HCT116 (cell line): ENCODE measurements at regions not wholly inside any gene's neighbourhood (a gene's known extent, or its start where the extent isn't known, plus 50 kb on each side); places are given as distances from the start of the nearest gene placed in this dataset.

ENCODE experiments used
- ATAC-seq: fragments of 200-7000 bp; cut with Tn5 transposase; 2 replicates; pipeline ENCODE4 v1.9.1; 2020; ENCODE audit warnings: mild to moderate bottlenecking, moderate library complexity
- BruUV-seq: library from RNA; stranded (reverse); fragments of 400-500 nt; replicated peaks from 2 replicates; lab custom pipeline; 2021; lab: Mats Ljungman, UMichigan
- CTCF ChIA-PET: fragments of 300-600 bp; sonication (Branson Sonifier 250); formaldehyde crosslinking; loops from one replicate; lab custom pipeline; 2021; ENCODE audit warnings: antibody characterized with exemption; lab: Charles Lee
- POLR2A ChIA-PET: fragments of 300-600, 350-600 bp; sonication (Branson Sonifier 250); formaldehyde crosslinking; loops from one replicate; lab custom pipeline; 2021; ENCODE audit warnings: antibody characterized with exemption; lab: Charles Lee
- RAD21 ChIA-PET, 2 experiments: fragments of 300-600 bp; sonication (Branson Sonifier 250); formaldehyde crosslinking; loops; one replicate each; lab custom pipeline; 2023; ENCODE audit warnings: low total read pairs in 2 of 2; ENCODE audit not compliant: uncharacterized antibody in 2 of 2, unreplicated experiment in 2 of 2, low non-redundant PET in 1 of 2; lab: Charles Lee
- DNase-seq: peaks from one replicate; pipeline ENCODE4 v3.0.0-alpha.2; 2010; ENCODE audit warnings: low read depth, low spot score
- H2AFZ ChIP-seq: fragments of 200-600 bp; shearing (Covaris generic), sonication (generic); 2 replicates; pipeline ENCODE4 v1.6.1; 2017; ENCODE audit warnings: low read depth, mixed run types, mixed read lengths, antibody characterized with exemption, low read length; ENCODE audit not compliant: poor library complexity, severe bottlenecking
- H3K27ac ChIP-seq: 2 replicates; pipeline ENCODE4 v1.5.1; 2012; ENCODE audit warnings: low read depth, low read length
- H3K27me3 ChIP-seq: fragments of 200-600 bp; sonication (generic); 2 replicates; pipeline ENCODE4 v1.6.1; 2016; ENCODE audit warnings: mixed run types, low read length, mixed read lengths; ENCODE audit not compliant: insufficient read depth
- H3K36me3 ChIP-seq, 2 experiments: fragments of 200-500 bp in 1 of 2; fragments of 200-600 bp in 1 of 2; sonication (Bioruptor generic) in 1 of 2; sonication (generic) in 1 of 2; 2 replicates each; pipeline versions ENCODE4 v1.5.1 to v1.6.1; 2014 to 2016; ENCODE audit warnings: low read length in 2 of 2, inconsistent platforms in 1 of 2, mixed read lengths in 1 of 2, mixed run types in 1 of 2; ENCODE audit not compliant: insufficient read depth in 2 of 2, control insufficient read depth in 1 of 2
- H3K4me1 ChIP-seq, 2 experiments: fragments of 200-600 bp in 1 of 2; sonication (generic) in 1 of 2; 2 replicates each; pipeline versions ENCODE4 v1.5.1 to v1.6.1; 2012 to 2017; ENCODE audit warnings: low read length in 2 of 2, inconsistent platforms in 1 of 2, mild to moderate bottlenecking in 1 of 2, mixed read lengths in 1 of 2, mixed run types in 1 of 2, moderate library complexity in 1 of 2; ENCODE audit not compliant: insufficient read depth in 2 of 2, control insufficient read depth in 1 of 2
- H3K4me2 ChIP-seq: fragments of 200-600 bp; sonication (generic); 2 replicates; pipeline ENCODE4 v1.6.1; 2017; ENCODE audit warnings: mixed run types, low read length, mixed read lengths
- H3K4me3 ChIP-seq, 2 experiments: fragments of 200-600 bp in 1 of 2; sonication (generic) in 1 of 2; replicated peaks in 1 of 2; 2 replicates each; pipeline ENCODE4 v1.5.1; 2011 to 2016; ENCODE audit warnings: low read length in 2 of 2, control low read depth in 1 of 2, low read depth in 1 of 2, mild to moderate bottlenecking in 1 of 2, mixed read lengths in 1 of 2, mixed run types in 1 of 2
- H3K79me2 ChIP-seq: fragments of 200-600 bp; sonication (generic); 2 replicates; pipeline ENCODE4 v1.6.1; 2017; ENCODE audit warnings: mild to moderate bottlenecking, mixed run types, low read length, moderate library complexity, mixed read lengths; ENCODE audit not compliant: insufficient read depth
- H3K9ac ChIP-seq: fragments of 200-600 bp; sonication (generic); 2 replicates; pipeline ENCODE4 v1.6.1; 2016; ENCODE audit warnings: low read length, mixed read lengths
- H3K9me2 ChIP-seq: fragments of 200-600 bp; sonication (generic), shearing (Covaris generic); 2 replicates; pipeline ENCODE4 v1.6.1; 2017; ENCODE audit warnings: mixed run types, mild to moderate bottlenecking, moderate library complexity; ENCODE audit not compliant: insufficient read depth
- H3K9me3 ChIP-seq, 2 experiments: fragments of 200-500 bp in 1 of 2; fragments of 200-600 bp in 1 of 2; sonication (Bioruptor generic) in 1 of 2; sonication (generic) in 1 of 2; 2 replicates each; pipeline ENCODE4 v1.6.1; 2014 to 2017; ENCODE audit warnings: low read length in 2 of 2, mixed read lengths in 2 of 2, inconsistent platforms in 1 of 2, low read depth in 1 of 2, mild to moderate bottlenecking in 1 of 2, mixed run types in 1 of 2, moderate library complexity in 1 of 2; ENCODE audit not compliant: control insufficient read depth in 1 of 2, insufficient read depth in 1 of 2
- H4K20me1 ChIP-seq: fragments of 200-600 bp; sonication (generic), shearing (Covaris generic); 2 replicates; pipeline ENCODE4 v1.6.1; 2017; ENCODE audit warnings: mixed run types, mild to moderate bottlenecking, moderate library complexity; ENCODE audit not compliant: insufficient read depth
- ATF3 ChIP-seq: IDR thresholded peaks from 2 replicates; pipeline ENCODE4 v1.6.1; 2012
- CBX3 ChIP-seq: IDR thresholded peaks from 2 replicates; pipeline ENCODE4 v1.6.1; 2012; ENCODE audit warnings: low read depth
- CEBPB ChIP-seq: IDR thresholded peaks from 2 replicates; pipeline ENCODE4 v1.6.1; 2012; ENCODE audit warnings: low read depth
- EZH2 ChIP-seq: fragments of 200-600 bp; sonication (generic); IDR thresholded peaks from 2 replicates; pipeline ENCODE4 v1.6.1; 2017; ENCODE audit warnings: antibody characterized with exemption, mixed run types
- EZH2phosphoT487 ChIP-seq: fragments of 200-600 bp; IDR thresholded peaks from 2 replicates; pipeline ENCODE4 v1.6.1; 2018; ENCODE audit warnings: antibody characterized with exemption, borderline replicate concordance
- FOSL1 ChIP-seq: IDR thresholded peaks from 2 replicates; pipeline ENCODE4 v1.6.1; 2012; ENCODE audit warnings: low read depth
- JUND ChIP-seq: IDR thresholded peaks from 2 replicates; pipeline ENCODE4 v1.6.1; 2012
- MAX ChIP-seq: IDR thresholded peaks from 2 replicates; pipeline ENCODE4 v1.6.1; 2012
- POLR2AphosphoS5 ChIP-seq: IDR thresholded peaks from 2 replicates; pipeline ENCODE4 v1.6.1; 2011; ENCODE audit warnings: mild to moderate bottlenecking, low read depth, low read length, moderate library complexity
- RAD21 ChIP-seq: IDR thresholded peaks from 2 replicates; pipeline ENCODE4 v1.6.1; 2012; ENCODE audit warnings: low read depth, mild to moderate bottlenecking
- SIN3A ChIP-seq: IDR thresholded peaks from 2 replicates; pipeline ENCODE4 v1.6.1; 2012; ENCODE audit warnings: low read depth
- SP1 ChIP-seq: IDR thresholded peaks from 2 replicates; pipeline ENCODE4 v1.6.1; 2012; ENCODE audit warnings: low read depth
- ZNF274 ChIP-seq: fragments of 200-500 bp; sonication (Bioruptor generic); IDR thresholded peaks from 2 replicates; pipeline ENCODE4 v1.6.1; 2014; ENCODE audit warnings: mild to moderate bottlenecking, low read depth, low read length, inconsistent platforms
- intact Hi-C: fragments of 100-400 bp; cut with micrococcal nuclease; formaldehyde crosslinking; loops from 2 replicates; pipeline ENCODE4 v1.10.0; 2022

- POLR2A ChIA-PET = no interaction called here
- BruUV-seq = no TSS peak
- intact Hi-C loops = no loop called here
- DNase-seq = no peak
- no peaks in the 10 kb centered on the region for H3K36me3 ChIP-seq
- no peak for TF ChIP-seq CEBPB
- TF ChIP-seq SP1 = no peak
- no peak for TF ChIP-seq ATF3
- TF ChIP-seq EZH2 = no peak
- no peak for TF ChIP-seq POLR2AphosphoS5
- no peak for TF ChIP-seq EZH2phosphoT487
- no peak for TF ChIP-seq FOSL1
- no peak for TF ChIP-seq CBX3
- TF ChIP-seq ZNF274 = no peak
- no peak for TF ChIP-seq JUND
- no peak for TF ChIP-seq MAX
- TF ChIP-seq RAD21 = no peak
- no peak overlapping the region for H3K9ac ChIP-seq
- H3K4me3 ChIP-seq = no peak overlapping the region
- no peak overlapping the region for H3K4me2 ChIP-seq
- H4K20me1 ChIP-seq = no peaks in the 10 kb centered on the region
- ATAC-seq = no peak
- H3K4me1 ChIP-seq = no peaks in the 10 kb centered on the region
- H3K27ac ChIP-seq = no peak overlapping the region
- H3K79me2 ChIP-seq = no peaks in the 10 kb centered on the region
- H3K27me3 ChIP-seq = peaks cover 4% of the 10 kb centered on the region; the same call in 1 of the 2 replicates
- H3K9me3 ChIP-seq = no peaks in the 10 kb centered on the region
- CTCF ChIA-PET = no interaction called here
- no peak overlapping the region for H2AFZ ChIP-seq
- no peaks in the 10 kb centered on the region for H3K9me2 ChIP-seq
- RAD21 ChIA-PET = no interaction called here
Observed at GRCh38 chr7:35545831-35546230, 149.1 kb downstream of the HERPUD2 start.

GRCh38 chr7:35544028-35544742 is 150.8 kb downstream of the HERPUD2 start:
- H3K4me1 ChIP-seq = no peaks in the 10 kb centered on the region
- no peaks in the 10 kb centered on the region for H3K36me3 ChIP-seq
- no peaks in the 10 kb centered on the region for H3K9me3 ChIP-seq
- no peaks in the 10 kb centered on the region for H4K20me1 ChIP-seq
- ChIA-PET CTCF (no interaction called here), POLR2A (no interaction called here), RAD21 (no interaction called here)
- no peak for ATAC-seq
- no peak overlapping the region for H3K27ac ChIP-seq
- no peak overlapping the region for H3K4me2 ChIP-seq
- DNase-seq = no peak
- no peaks in the 10 kb centered on the region for H3K79me2 ChIP-seq
- BruUV-seq = no TSS peak
- no peak overlapping the region for H3K4me3 ChIP-seq
- peaks cover 4% of the 10 kb centered on the region; the same call in 1 of the 2 replicates for H3K27me3 ChIP-seq
- no peak overlapping the region for H3K9ac ChIP-seq
- no peak for TF ChIP-seq SIN3A
- no peak for TF ChIP-seq ZNF274
- intact Hi-C loops = no loop called here
- no peaks in the 10 kb centered on the region for H3K9me2 ChIP-seq
- no peak overlapping the region for H2AFZ ChIP-seq
